ENCODE measurements at regions not wholly inside any gene's neighbourhood (a gene's known extent, or its start where the extent isn't known, plus 50 kb on each side); places are given as distances from the start of the nearest gene placed in this dataset.
"Not testable (repeated sequence)": the region's sequence is repeated elsewhere in the genome, so short reads cannot be mapped to it uniquely, and the experiment has no call there.

DNA sequence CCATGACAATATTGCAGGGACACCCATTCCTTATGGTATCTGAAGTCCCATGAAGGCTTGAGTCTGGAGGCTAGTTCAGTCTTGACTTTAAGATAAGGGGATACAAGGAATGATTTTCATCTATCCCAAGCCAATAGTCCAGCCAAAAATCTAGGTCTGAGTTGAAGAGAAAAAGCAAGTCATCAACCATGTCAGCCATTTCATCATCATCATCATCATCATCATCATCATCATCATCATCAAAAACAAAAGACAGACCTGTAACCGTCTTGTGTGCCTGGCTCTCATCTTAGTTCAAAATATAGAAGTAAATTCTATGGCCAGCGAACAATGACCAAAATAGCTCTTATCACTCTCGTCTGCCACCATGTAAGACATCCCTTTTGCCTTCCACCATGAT lies 59.5 kb upstream of the FAM90A26 start:
- not testable (repeated sequence) for DNase-seq (ENCODE audit: extremely low spot score, insufficient read length, low read depth); FAIRE-seq

DNA sequence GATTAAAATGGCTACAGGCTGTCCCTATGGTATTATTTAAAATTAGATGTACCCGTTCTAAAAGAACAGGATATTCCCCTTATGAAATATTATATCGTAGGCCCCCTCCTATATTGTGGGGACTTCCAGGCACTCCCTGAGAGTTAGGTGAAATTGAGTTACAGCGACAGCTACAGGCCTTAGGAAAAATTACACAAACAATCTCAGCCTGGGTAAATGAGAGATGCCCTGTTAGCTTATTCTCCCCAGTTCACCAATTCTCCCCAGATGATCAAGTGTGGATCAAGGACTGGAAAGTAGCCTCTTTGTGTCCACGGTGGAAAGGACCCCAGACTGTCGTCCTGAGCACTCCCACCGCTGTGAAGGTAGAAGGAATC lies 67.1 kb upstream of the FAM90A26 start:
- not testable (repeated sequence) for DNase-seq (ENCODE audit: extremely low spot score, insufficient read length, low read depth); FAIRE-seq

DNA sequence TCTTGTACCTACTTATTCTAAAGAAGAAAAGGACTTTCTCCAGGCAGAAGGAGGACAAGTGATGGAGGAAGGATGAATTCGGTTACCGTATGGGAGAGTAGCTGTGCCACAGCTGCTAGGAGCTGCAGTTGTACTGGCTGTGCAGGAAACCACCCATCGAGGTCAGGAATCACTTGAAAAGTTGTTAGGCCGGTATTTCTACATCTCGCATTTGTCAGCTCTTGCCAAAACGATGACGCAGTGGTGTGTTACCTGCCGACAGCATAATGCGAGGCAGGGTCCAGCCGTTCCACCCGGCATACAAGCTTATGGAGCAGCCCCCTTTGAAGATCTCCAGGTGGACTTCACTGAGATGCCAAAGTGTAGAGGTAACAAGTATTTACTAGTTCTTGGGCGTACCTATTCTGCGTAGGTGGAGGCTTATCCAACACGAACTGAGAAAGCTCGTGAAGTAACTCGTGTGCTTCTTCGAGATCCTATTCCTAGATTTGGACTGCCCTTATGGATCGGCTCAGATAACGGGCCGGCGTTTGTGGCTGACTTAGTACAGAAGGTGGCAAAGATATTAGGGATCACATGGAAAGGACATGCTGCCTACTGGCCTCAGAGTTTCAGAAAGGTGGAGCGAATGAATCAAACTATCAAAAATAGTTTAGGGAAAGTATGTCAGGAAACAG lies 67.6 kb upstream of the FAM90A26 start:
- FAIRE-seq; DNase-seq (ENCODE audit: extremely low spot score, insufficient read length, low read depth): not testable (repeated sequence)

DNA sequence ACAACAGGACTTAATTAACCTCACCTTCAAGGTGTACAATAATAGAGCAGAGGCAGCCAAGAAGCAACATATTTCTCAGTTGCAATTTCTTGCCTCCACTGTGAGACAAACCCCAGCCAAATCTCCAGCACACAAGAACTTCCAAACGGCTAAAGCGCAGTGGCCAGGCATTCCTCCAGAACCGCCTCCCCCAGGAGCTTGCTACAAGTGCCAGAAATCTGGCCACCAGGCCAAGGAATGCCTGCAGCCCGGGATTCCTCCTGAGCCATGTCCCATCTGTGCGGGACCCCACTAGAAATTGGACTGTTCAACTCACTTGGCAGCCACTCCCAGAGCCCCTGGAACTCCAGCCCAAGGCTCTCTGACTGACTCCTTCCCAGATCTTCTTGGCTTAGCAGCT lies 73.9 kb upstream of the FAM90A26 start:
- FAIRE-seq; DNase-seq (ENCODE audit: extremely low spot score, insufficient read length, low read depth): not testable (repeated sequence)

DNA sequence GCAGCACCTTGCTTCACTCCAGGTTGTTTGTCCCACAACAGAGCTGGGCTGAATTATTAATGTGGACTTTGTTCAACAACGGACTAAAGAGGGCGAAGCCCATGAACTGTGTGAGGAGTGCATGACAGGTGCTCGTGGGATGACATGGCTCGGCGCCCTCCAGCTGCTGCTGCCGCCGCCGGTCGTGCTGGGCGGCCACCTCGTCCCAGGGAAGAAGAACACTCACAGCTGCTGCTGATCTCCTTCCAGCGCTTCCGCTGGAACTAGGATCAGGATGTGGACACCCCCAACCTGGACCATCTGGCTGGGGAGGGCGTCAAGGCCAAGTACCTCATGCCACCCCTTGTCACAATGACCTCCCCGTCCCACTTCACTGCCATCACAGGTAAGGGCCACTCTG lies 91.4 kb upstream of the FAM90A26 start:
- DNase-seq (ENCODE audit: extremely low spot score, insufficient read length, low read depth); FAIRE-seq: not testable (repeated sequence)

DNA sequence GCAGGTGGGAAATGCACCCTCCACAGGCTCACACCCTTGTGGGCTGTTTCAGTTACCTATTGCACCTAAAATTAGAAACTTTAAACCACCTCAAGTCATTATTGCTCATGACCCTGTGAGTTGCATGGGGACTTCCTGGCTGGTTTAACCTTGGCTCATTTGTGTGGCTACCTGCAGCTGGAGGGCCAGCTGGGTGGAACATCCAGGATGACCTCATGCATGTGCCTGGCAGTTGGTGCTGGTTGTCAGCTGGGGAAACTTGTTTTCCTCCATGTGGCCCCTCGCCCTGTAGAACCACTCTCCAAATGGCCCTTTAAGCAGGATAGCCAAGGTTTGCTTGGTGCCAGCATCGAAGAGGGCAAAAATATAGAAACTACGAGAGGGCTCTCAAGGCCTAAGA lies 93.2 kb upstream of the FAM90A26 start:
- DNase-seq (ENCODE audit: extremely low spot score, insufficient read length, low read depth); FAIRE-seq: not testable (repeated sequence)

DNA sequence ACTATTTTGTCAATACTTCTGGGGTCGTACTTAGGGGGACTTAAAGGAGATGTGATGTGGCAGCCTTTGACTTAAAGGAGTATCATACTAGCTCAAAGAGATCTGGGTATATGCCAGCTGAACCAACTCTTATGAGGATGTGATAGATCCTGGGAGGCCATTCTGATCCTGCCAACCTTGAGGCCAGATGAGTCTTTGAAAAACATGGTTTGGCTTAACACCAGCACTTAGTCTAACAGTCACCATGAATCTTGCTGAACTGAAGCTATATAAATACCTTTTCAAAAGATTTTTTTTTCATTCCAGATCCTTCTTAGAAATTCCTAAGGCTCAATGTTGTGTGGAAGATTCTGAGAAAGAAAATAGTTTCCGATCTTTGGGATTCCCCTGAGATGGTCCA lies 93.7 kb upstream of the FAM90A26 start:
- not testable (repeated sequence) for DNase-seq (ENCODE audit: extremely low spot score, insufficient read length, low read depth); FAIRE-seq

DNA sequence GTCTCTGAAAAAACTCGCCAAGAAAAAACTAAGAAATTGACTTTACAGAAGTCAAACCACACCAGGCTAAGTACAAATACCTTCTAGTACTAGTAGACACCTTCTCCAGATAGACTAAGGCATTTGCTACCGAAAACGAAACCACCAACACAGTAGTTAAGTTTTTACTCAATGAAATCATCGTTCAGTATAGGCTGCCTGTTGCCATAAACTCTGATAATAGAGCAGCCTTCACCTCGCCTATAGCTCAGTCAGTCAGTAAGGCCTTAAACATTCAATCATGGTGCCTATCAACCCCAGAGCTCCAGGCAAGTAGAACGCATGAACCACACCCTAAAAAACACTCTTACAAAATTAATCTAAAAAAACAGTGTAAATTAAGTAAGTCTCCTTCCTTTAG lies 96.8 kb upstream of the FAM90A26 start:
- not testable (repeated sequence) for DNase-seq (ENCODE audit: extremely low spot score, insufficient read length, low read depth); FAIRE-seq

DNA sequence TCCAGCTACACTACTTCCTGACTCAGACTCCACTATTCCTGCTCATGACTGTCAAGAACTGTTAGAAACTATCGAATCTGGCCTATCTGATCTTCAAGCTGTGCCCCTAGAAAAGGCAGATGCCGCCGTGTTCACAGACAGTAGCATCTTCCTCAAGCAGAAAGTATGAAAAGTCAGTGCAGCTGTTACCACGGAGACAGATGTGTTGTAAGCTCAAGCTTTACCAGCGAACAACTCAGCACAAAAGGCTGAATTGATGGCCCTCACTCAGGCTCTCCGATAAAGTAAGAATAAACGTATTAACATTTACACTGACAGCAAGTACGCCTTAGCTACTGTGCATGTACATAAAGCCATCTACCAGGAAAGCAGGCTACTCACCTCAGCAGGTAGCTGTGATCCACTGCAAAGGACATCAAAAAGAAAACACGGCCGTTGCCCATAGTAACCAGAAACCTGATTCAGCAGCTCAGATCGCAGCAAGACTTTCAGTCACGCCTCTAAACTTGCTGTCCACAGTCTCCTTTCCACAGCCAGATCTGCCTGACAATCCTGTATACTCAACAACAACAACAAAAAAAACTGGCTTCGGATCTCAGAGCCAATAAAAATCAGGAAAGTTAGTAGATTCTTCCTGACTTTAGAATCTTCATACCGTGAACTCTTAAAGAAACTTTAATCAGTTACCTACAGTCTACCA lies 97.5 kb upstream of the FAM90A26 start:
- not testable (repeated sequence) for DNase-seq (ENCODE audit: extremely low spot score, insufficient read length, low read depth); FAIRE-seq

DNA sequence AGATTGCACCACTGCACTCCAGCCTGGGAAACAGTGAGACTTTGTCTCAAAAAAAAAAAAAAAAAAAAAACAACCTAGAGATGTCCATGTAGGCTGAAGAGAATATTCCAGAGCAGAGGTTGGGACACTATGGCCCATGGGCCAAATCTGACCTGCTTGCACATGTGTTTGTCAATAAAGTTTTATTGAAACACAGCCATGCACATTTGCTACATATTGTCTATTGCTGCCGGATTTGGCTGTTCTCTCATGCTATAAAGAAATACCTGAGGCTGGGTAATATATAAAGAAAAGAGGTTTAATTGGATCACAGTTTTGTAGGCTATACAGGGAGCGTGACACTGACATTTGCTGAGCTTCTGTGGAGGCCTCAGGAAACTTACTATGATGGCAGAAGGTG lies 102.3 kb upstream of the FAM90A26 start:
- not testable (repeated sequence) for FAIRE-seq; DNase-seq (ENCODE audit: extremely low spot score, insufficient read length, low read depth)

DNA sequence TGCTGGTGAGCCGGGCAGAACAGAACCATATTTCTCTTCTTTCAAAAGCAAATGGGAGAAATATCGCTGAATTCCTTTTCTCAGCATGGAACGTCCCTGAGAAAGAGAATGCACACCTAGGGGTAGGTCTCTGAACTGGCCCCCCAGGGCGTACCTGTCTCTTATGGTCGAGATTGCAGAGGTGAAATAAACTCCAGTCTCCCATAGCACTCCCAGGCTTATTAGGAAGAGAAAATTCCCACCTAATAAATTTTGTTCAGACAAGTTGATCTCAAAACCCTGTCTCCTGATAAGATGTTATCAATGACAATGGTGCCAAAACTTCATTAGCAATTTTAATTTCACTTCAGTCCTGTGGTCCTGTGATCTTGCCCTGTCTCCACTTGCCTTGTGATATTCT lies 106.6 kb upstream of the FAM90A26 start:
- FAIRE-seq; DNase-seq (ENCODE audit: extremely low spot score, insufficient read length, low read depth): not testable (repeated sequence)

DNA sequence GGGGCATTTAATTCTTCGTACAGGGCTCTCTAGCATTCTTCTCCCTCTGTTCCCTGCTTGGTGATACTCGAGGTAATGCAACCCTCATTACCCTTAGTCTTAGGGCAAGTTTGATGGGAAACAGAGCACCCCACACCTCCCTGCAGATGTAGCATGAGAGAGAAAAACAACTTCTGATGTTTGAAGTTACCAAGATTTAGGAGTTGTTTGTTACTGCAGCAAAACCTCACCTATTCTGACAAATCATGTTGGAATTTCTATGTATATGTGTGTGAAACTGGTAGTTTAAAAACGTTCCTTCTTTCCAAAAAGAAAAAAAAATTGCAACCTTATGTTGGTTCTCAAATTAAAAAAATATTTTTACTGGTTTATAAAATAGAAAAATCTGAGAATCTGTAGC lies 145.3 kb upstream of the FAM90A26 start:
- not testable (repeated sequence) for DNase-seq (ENCODE audit: extremely low spot score, insufficient read length, low read depth); FAIRE-seq

DNA sequence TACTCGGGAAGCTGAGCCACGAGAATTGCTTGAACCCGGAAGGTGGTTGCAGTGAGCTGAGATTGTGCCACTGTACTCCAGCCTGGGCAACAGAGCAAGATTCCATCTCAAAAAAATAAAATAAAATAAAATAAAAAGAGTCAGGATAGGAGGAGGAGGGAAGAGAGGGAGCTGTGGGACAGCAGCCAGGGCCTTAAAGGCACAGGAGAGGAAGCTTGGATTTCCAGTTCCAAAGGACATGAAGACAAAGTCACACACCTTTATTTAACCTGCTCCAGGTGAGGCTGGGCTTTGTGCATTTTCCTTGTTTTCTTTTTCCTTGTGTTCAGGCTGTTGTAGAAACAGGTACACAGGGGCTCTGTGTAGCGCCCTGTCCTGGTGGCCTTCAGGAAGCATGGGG lies 138.2 kb upstream of the HMX1 start:
- FAIRE-seq; DNase-seq (ENCODE audit: extremely low spot score, insufficient read length, low read depth): not testable (repeated sequence)

DNA sequence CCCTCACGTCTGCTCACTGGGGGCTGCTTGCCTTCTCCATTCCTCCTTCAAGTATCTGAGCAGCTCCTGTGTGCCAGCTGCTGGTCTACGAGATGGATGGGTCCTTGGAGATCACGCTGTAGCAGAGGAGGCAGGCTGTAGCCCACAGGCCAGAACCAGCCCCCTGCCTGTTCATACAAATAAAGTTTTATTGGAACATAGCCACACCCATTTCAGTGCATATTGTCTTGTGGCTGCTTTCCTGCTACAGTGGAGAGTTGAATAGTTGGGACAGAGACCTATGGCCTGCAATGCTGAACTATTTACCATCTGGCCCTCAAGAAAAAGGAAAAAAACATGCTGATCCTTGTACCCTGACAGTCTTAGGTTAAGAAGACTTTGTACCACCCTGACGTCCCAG lies 136.8 kb upstream of the HMX1 start:
- not testable (repeated sequence) for DNase-seq (ENCODE audit: extremely low spot score, insufficient read length, low read depth); FAIRE-seq

DNA sequence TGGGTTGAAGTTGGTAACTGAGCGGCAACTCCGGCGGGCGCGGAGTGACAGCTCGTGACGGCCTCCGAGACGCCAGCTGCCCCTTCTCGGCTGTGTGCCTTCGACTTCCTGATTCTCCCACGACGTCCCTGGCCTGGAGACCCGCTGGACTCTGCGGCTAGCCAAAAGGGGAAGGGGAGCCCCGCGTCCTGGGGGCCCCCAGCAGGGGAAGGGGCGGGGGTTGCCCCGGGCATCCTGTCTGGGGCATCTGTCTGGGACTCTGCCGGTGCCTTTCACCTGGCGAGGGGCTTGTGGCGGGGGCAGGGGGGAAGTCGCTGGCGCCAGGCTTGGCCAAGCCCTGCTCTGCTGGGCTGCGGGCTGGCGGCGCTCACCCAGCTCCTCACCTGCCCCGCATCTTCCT lies 129.5 kb upstream of the HMX1 start:
- not testable (repeated sequence) for FAIRE-seq

DNA sequence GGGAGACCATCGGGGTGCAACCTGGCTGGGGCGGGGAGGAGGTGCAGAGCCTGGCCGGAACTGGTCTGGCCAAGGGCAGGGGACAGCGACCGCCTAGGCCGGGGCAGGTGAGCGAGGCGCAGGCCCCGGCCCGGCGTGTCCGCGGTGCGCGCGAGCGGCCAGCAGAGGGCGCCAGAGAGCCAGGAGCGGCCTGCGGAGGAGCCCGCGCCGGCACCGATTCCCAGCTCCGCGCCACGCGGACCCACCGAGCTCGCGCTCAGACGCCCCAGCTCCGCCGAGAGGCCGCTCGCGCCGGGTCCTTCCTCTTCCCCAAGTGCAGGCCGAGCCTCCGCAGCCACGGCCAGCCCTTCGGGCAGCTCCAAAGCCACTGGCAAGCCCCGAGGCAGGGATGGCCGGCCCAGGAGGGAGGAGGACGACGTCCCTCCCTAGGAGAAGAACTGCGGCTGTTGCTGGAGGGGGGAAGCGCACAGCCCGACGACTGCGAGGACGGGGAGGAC lies 128.9 kb upstream of the HMX1 start:
- peak; percentile 8 for DNase-seq (ENCODE audit: extremely low spot score, insufficient read length, low read depth)
- FAIRE-seq: not testable (repeated sequence)

More for the DNA sequence above, 129.5 kb upstream of the HMX1 start:
- DNase-seq (ENCODE audit: extremely low spot score, insufficient read length, low read depth): not testable (repeated sequence)

DNA sequence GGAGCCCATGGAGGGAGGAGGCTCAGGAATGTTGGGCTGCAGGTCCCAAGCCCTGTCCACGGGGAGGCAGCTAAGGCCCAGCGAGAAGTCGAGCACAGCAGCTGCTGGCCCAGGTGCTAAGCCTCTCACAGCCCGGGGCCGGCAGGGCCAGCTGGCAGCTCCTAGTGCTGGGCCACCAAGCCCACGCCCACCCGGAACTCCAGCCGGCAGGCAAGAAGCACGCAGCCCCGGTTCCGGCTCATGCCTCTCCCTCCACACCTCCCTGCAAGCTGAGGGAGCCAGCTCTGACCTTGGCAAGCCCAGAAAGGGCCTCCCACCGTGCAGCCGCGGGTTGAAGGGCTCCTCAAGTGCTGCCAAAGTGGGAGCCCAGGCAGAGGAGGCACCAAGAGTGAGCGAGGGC lies 121.3 kb upstream of the HMX1 start:
- not testable (repeated sequence) for DNase-seq (ENCODE audit: extremely low spot score, insufficient read length, low read depth)

DNA sequence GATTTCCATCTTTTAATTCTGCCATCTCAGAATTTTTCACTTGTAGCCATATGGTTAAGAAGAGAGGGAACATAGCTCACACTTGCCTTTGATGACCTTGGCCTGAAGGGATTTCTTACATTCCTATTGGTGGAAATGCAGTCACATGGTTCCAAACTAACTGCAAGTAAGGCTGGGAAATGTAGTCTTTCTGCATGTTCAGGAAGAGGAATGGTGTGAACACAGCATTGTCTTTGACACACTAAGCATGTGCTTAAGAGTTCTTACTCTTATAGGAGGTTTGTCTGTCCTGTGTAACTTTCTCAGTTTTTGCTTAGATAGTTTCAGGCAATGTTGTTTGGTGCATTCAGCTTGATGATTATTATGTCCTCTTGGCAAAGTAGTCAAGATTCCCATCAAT lies 119.8 kb upstream of the HMX1 start:
- not testable (repeated sequence) for DNase-seq (ENCODE audit: extremely low spot score, insufficient read length, low read depth); FAIRE-seq

More for the DNA sequence above, 121.3 kb upstream of the HMX1 start:
- FAIRE-seq: not testable (repeated sequence)

DNA sequence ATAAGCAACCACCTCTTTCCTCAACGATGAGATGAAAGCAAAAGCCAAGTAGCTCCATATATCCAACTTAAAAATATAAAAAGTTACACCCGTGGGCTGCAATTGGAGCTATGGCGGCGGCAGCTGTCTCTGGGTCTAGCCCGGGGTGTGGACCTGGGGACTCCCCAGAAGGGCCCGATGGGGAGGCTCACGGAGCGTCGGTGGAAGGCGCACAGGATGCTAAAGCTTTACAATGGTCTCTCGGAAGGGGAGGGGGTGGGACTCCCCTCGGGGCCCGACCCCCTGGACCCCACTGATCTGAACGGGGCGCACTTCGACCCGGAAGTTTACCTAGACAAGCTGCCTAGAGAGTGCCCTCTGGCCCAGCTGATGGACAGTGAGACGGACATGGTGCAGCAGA lies 118.7 kb upstream of the HMX1 start:
- DNase-seq (ENCODE audit: extremely low spot score, insufficient read length, low read depth); FAIRE-seq: not testable (repeated sequence)

DNA sequence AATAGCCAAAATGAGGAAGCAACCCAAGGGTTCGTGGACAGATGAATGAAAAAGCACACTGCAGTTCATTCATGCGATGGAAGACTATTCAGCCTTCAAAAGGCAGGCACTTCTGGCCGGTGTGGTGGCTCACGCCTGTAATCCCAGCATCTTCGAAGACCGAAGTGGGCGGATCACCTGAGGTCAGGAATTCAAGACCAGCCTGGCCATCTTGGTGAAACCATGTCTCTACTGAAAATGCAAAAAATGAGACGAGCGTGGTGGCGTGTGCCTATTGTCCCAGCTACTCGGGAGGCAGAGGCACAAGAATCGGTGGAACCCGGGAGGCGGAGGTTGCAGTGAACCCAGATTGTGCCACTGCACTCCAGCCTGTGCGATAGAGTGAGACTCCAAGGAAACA lies 114.1 kb upstream of the HMX1 start:
- not testable (repeated sequence) for FAIRE-seq; DNase-seq (ENCODE audit: extremely low spot score, insufficient read length, low read depth)

DNA sequence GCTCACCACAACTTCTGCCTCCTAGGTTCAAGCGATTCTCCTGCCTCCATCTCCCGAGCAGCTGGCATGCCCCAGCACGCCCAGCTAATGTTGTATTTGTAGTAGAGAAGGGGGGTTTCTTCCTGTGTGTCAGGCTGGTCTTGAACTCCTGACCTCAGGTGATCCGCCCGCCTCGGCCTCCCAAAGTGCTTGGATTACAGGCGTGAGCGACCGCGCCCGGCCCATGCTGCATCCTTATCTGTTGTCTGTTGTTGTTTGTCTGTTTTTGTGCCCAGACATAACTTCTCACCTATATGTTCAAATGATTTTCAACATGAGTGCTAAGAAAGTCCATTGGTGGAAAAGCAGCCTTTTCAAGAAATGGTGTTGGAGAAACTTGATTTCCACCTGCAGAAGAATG lies 113.0 kb upstream of the HMX1 start:
- DNase-seq (ENCODE audit: extremely low spot score, insufficient read length, low read depth); FAIRE-seq: not testable (repeated sequence)

Measured in GM18507 (cell line).